Activated CD8-positive, alpha-beta memory T cell treated with anti-CD3 and anti-CD28 coated beads for 48 hours (primary cell): ENCODE measurements at regions not wholly inside any gene's neighbourhood (a gene's known extent, or its start where the extent isn't known, plus 50 kb on each side); places are given as distances from the start of the nearest gene placed in this dataset.

Experiments used
- DNase-seq, 3 experiments: peaks; one replicate each; pipeline ENCODE4 v3.0.0-alpha.2; 2020; ENCODE audit warnings: low read depth in 2 of 3, low spot score in 2 of 3

DNA sequence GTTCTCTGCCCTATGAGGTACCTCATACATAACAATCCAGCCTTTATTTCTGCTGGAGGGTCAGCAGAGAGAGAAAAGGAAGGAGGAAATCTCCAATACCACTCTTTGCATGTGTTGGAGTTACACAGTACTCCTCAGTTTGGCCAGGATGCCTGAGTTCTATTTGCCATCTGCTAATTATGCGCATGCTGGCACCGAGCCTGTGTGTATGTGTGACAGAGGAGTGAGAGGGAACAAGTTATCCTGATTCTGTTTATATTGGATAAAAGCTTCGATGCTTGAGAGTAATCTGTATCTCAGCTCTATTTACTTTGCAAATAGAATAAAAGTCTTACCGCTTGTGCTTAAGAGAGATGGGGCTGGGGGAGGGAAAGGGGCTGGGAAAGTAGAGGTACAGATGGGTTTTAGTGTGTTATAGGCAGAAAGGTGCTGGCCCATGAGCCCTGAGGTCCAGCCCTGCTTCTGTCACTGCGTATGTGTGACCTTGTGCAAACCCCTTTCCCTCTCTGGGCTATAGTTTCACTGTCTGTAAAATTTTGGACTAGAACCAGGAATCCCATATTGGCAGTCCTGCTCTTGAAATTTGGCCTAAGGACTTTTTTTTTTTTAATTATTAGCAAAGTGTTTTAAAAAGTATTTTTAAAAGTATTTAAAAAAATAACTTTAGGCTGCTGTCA is 54.5 kb upstream of the PLXNA2 start:
- no peak for DNase-seq

DNA sequence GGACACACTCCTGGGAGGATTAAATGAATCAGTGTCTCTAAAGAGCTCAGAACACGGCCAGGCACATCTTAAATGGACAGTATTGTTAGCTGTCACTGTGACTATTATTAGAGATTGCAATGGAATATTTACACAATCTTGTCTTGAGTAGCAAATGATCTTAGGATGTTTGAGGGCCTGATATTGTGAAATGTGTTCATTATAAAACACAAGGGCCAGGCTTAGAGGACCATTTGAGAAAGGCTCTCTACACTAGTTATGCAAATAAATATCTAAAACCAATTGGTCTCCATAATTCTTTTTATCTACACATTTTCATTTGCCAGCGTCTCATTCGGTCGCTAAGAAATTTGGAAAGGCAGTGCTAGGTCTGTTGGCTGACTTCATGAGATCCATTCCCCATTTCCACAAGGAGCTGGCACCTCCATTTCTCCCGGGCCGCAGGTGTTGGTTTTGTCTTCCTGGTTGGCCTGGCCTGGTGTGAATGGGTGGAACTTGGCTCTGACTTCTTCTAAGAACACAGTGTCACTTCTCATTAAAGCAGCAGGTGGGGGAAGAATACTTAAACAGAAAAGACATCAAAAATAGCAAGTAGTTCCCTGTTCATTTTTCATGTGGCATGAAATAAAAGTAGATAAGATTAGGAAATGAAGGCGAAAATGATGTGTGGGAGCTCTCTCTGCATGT is 56.0 kb upstream of the PLXNA2 start:
- no peak for DNase-seq

DNA sequence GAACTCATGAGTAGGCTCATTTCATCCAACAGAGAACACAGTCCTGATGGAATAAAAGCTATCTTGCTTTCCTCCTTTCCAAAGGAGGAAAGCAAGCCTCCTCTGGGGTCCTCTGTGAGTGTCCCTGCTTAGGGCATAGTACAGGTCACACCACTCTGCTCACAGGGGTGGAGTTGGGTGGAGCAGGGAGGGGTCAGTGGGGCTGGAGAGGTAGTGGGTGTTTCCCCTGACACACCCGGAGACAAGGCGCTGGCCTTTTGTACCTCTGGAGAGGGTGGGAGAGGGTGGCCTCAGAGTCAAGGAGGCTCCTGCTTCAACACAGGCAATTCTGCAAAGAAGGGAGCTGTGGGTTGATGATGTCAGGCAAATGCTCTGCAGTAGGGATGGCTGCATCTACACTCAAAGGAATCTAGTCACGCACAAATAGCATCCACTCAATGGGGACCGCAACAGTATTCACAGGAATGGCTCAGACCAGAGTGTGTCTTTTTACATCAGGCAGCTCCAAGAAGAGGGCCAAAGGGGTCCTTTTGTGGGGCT is 58.6 kb upstream of the PLXNA2 start:
- no peak for DNase-seq

DNA sequence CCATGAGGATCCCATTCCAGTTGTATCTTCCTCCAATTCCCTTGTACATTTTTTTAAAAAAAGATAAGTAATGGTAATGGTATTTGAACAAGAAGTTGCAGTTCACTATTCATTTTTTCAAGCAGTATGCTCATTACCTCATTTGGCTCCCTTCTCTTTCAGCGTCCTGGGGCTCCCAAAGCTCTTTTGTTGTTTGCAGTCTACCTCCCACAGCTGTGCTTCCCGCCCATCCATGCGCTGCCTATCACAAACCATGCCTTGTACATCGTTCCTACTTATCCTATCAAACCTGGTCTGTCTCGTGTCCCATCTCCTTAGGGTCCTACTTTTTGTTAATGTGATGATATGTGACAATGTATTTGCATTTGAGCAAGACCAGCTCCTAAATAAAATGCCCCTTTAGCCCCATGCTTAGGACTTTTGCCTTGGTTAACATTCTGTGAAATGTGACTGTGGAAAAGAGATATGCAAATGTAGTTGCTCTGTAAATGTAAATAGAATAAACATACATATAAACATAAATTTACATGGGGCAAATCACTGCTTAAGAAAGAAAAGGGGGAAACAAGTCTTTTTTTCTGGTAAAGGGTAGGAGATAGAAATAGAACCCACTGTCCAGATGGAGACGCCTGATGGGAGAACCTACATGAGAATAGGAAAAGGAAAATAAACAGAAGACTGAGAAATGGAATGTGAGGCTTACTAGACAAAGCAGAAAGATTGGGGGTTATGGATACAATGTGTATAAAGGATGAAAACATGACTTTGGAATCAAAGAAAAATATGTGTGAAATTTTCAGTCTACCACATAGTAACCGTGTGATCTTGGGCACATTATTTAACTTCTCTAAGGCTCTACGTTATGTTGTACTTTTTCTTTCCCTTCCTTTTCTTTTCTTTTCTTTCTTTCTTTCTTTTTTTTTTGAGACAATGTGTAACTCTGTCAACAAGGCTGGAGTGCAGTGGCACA is 59.8 kb upstream of the PLXNA2 start:
- no peak for DNase-seq

DNA sequence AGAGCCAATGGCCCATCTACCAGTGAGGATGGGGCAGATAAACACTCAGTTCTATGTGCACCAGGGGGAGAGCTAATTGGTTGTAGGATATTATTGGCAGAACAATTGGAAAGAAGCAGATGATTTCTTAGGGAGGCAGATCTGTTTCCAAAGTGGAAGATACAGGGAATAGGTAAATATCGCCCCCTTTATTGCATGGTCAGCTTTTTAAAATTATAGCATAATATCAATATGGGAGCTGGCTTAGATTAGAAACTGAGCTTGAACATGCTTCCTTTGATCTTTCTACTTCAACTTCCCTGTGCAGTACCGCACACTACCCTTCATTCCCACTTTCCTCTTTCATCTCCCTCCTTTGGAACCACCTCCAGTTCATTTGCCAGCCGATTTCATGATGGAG is 64.0 kb upstream of the PLXNA2 start:
- no peak for DNase-seq

DNA sequence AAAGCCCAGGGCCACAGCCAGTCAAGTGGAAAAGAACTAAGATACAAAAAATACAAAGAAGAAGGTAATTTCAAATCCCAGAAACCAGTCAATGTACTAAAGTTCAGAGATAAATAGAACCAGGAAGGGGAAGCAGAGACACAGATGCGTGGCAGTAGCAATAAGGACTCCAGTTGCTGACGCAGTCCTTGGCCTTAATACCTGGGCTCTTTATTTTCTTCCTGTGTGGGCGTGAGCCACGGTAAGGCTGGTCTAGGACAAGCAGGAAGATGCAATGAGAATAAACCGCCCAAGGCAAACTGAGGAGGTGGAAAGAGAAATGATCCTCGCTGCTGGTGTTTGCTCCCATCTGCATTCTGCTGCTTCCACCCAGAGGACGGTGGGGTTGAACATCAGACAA is 65.6 kb upstream of the PLXNA2 start:
- no peak for DNase-seq

DNA sequence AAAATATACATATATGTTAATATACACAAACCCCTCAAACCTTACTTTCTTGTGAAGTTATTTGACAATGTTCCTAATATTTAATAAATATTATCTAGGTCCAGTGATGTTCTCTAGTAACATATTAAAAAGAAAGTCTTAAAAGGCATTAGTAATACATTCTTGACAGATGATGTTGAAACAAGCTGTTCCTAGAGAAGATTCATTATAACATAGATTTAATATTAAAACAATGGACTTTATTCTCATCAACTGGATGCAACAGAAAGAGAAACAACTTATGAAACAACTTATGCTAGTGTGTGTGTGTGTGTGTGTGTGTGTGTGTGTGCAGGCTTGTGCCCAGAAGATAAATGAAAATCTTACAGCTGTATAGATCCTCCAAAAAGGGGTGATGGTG is 68.5 kb upstream of the PLXNA2 start:
- no peak for DNase-seq

DNA sequence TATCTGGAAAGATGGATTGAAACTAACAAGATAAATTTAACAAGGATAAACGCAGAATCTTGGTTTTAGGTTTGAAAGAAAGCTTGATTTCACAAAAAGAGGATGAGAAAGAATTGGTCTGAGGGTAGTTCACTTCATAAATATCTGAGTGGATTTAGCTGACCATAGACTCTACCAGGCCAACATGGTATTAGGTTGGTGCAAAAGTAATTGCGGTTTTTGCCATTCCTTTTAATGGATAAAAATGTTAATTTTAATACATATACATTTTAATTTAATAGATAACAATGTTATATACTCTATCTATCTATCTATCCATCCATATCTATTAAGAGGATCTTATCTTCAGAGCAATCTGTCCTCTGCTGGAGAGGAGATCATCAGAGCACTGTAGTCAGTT is 70.2 kb upstream of the PLXNA2 start:
- no peak for DNase-seq

DNA sequence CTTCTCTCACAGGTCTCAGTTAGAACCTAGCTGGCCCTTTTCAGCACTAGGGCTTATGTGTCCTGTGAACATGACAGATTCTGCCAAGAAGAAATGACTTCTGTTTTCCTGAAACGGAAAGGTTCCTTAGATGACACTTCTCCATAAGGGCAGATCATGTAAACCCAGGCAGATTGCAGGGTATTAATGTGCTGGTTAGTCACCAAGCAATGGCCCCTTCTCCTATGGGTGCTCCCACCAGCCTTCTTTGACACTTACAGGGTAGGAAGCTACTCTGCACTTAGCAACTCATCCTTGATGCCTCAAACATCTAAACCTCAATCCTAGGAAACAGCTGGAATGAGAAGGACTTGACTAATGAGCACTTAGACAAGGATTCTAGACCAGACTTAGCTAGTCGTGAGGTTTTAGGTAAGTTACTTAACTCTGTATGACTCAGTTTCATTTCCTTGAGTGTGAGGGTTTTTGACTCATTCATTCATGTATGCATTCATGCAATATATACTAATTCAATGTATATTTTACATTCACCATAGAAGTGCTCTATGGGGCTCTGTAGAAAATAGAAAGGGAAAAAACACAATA is 74.1 kb upstream of the PLXNA2 start:
- DNase-seq, result no peak

DNA sequence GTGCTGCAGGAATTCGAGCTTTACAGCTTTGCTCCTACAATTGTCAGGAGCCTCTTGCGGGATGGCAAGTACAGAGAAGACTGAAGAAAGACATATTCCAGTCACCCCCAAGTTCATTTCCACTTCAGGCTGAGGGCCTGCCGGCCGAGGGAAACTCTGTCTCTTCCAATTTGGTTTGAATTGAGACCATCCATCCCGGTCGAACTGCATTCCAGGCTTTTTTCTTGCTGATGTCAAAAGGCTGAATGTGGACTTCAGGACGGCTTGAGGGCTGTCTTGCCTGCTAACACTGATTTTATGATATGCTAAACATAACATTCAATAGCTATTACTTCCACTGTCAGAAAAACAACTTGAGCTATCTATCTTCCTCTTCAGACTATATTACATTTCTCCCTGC is 79.8 kb upstream of the PLXNA2 start:
- no peak for DNase-seq

DNA sequence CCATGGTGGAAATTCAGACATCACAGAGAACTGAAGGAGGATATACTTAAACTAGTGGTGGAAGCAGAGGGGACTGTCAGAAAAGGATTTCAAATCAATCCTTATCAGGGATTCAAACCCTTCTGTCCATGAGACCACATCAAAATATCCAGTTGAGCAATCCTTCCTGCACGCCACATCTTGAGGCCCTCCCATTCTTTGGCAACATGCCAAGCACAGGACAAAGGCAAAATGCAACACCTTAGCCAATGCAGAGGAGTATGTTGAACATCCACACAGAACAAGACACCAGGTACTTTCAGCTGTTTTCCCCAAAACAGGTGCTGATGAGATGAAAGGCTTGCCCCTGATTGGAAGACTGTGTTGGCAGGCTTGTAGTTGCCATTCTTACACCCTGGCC is 81.8 kb upstream of the PLXNA2 start:
- DNase-seq, result no peak

DNA sequence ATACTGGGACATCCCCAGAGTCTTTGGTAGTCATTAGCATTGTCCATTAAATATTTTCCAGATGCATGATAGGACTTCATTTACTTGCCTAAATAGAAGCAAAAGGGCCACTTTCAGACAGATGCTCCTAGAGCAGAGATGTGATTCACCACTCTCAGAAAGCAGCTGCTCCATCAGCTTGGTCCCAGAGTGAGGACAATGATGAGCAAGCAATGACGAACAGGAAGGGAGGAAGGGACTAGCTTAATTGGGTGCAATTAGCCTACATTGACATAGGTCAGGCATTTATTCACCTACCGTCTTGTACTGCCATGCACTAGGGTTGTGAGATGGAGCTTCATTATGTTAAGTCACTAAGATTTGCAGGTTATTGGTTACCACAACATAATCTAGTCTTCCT is 85.1 kb upstream of the PLXNA2 start:
- DNase-seq, result no peak

DNA sequence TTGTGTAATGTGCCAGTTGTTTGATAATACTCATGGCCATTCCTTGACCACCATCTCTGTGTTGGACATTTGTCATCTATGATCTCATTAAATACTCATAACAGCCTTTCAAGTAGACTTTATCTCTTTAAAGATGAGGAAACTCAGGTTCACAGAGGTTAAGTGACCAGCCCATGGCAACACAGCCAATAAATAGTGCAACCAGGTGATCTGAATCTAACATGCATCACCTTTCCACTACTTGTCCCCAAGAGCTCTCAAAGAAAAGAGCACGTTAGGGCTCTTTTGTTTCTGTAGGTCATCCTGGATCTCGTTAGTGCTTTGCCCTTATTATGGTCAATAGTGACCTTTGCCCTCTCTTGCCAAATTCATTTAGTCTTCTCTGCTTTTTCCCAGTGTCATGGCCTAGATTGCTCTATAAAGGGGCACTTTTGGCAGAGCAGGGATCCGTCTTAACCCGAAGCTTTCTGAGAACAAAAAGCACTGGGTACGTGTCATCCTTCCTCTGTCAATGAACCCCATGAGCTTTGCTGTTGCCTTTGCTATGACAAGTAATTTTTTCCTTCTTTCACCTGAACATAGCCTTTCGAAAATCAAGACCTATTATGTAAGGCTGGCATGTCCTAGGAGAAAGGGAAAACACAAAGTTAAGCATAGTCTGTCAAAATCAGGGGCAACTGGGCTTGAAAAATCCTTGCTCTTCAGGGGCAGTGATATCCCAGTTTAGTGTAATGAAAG is 88.0 kb upstream of the PLXNA2 start:
- DNase-seq, result no peak

DNA sequence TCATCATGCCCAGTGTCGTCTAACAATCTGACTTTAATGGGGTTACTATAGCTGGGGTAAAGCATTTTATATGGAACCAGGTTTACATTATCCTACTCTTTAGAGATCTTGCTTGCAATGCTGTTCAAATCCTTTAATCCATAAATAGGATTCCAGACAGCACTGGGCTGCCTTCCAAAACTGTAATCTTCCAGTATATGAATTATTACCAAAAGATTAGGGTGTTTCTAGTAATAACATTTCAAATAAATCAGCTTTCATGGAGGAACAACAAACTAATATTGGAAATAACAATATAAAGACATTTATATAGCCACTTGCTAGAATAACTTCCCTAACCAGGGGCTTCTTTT is 88.6 kb upstream of the PLXNA2 start:
- no peak for DNase-seq

DNA sequence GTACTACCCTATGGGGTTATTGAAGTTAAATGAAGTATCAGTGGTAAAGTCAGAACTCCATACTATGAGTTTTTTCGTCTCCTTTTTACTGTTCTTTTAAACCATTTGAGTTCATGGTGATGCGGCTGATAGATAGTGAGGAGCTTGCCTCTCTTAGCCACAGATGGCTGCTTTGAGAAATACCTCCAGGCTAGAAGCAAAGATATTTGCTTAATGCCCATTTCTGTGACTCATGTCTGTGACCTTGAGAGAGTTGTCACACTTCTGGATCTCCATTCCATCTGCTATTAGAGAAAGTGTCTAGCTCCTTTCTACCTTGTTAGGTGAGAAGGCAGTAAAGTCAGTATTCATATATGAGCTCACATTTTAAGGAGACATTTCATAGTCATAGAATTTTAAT is 89.5 kb upstream of the PLXNA2 start:
- DNase-seq, result no peak

DNA sequence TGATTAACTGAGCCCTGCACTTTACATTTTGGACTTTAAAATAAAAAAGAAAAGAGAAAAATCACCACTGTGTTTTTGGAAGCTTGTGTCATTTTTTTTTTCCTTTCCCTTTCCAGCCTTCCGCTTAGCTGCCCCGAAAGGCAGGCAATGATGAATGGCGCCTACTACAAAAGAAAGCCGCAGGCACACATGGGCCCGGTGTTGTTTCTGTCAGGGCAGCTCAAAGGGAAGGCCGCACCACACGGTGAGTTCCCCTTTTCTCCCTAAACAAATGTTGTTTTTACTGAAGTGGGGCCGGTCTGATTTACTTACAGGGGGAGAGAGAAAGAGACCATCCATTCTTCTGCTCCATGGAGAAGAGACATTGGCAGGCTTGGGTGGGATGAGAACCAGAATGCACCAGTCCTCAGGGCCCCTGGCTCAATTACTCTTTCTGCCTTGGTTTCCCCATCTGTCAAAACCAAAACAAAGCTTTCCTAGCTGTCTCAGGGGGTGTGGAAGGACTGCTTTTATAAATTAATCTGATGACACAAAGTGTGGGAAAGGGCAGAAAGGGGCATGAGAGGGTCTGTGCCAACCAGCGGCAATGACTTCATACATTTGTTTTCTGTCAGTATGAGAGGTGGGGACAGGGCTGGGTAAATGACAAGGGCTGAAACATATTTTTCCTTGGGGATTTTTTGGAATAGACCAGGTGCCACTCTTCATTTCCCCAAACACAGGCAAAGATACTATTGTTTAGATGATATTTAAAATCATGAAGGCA is 91.4 kb upstream of the PLXNA2 start:
- DNase-seq, result no peak

DNA sequence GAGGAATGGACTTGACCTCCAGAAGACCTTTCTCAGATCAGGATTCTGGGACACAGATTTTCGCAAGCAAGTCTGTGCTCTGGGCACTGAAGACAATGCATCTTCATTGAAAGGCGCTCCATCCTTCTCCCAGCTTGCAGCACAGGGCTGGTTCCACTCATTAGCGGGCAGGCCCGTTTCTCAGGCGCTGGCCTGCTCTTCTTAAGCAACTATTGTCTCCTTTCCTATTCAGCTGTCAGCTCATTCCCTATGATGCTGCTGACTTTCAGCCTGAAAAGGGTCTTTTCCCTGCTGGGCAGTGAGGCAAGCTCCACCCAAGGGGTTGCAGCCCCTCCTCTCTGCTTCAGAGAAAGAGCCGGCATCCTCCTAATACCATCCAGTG is 91.9 kb upstream of the PLXNA2 start:
- no peak for DNase-seq

DNA sequence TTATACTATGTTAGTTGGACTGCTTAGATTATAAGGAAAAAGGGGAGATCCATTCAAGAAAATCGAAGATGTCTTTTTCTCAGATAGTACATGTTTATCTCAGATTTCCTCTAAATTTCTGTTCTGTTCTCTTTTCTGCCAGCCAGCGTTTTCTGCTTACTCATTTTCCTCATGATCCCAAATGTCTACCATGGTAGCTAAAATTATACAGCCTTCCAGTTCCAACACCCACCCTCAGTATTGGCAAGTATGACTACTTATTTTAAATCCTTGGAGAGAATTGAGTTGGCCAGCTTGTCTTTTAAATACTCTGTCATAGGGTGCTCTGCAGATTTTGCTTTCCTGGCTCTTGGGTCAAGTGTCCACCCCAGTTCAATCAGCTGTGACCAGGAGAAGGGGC is 95.7 kb upstream of the PLXNA2 start:
- DNase-seq, result no peak

DNA sequence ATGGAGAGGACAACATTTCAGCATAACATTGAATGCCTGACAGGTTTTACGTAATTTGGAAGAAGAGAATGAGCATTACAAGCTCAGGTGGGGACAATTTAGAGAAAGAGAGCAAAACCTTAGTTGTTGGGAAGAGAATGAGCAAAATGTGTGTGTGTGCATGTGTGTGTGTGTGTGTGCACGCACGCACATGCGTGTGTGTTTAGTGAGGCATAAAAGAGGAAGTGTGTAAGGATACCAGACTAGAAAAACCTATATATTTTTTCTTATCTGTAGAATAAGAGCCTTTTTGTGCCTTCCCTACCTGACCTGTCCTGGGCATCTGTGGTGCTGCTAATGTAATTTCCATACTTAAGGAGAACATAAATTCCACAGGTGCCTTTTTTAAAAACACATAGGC is 99.0 kb upstream of the PLXNA2 start:
- DNase-seq, result no peak

DNA sequence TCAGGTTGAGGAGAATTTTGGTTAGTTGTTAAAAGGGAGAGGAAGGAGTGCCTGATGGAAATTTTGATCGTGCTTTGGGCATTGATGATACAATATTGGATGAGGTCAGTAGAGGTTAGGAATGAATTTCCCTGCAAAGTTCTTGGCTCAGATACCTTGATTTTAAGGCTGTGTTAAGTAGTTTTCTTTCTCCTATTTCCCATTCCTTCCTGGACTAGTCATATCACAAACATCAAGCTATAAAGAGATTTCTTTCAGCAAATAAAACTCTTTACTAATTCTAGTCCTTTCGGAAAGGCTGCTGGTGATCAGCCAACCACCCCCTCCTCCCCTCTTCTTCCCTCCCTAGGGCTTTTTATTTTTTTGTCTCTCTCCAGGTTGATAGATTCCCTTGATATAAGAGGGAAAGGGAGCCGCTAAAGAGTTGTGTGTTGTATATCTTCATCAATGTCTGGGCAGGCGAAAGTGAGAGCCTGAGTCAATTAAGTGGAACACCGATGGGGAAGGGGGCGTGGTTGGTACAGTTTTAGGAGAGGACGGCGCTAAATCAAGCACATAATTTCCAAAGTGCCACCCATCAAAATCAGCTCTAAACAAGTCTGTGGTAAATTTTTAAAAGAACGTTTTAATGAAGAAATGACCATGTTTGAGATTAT is 100.1 kb upstream of the PLXNA2 start:
- no peak for DNase-seq
